HCT116 (cell line): ENCODE measurements at regions not wholly inside any gene's neighbourhood (a gene's known extent, or its start where the extent isn't known, plus 50 kb on each side); places are given as distances from the start of the nearest gene placed in this dataset.
A peak's percentile ranks its signal among the peaks of the same experiment; 100 is the strongest.

ENCODE experiments used
- ATAC-seq: fragments of 200-7000 bp; cut with Tn5 transposase; 2 replicates; pipeline ENCODE4 v1.9.1; 2020; ENCODE audit warnings: mild to moderate bottlenecking, moderate library complexity
- BruUV-seq: library from RNA; stranded (reverse); fragments of 400-500 nt; replicated peaks from 2 replicates; lab custom pipeline; 2021; lab: Mats Ljungman, UMichigan
- CTCF ChIA-PET: fragments of 300-600 bp; sonication (Branson Sonifier 250); formaldehyde crosslinking; loops from one replicate; lab custom pipeline; 2021; ENCODE audit warnings: antibody characterized with exemption; lab: Charles Lee
- POLR2A ChIA-PET: fragments of 300-600, 350-600 bp; sonication (Branson Sonifier 250); formaldehyde crosslinking; loops from one replicate; lab custom pipeline; 2021; ENCODE audit warnings: antibody characterized with exemption; lab: Charles Lee
- RAD21 ChIA-PET, 2 experiments: fragments of 300-600 bp; sonication (Branson Sonifier 250); formaldehyde crosslinking; loops; one replicate each; lab custom pipeline; 2023; ENCODE audit warnings: low total read pairs in 2 of 2; ENCODE audit not compliant: uncharacterized antibody in 2 of 2, unreplicated experiment in 2 of 2, low non-redundant PET in 1 of 2; lab: Charles Lee
- DNase-seq: peaks from one replicate; pipeline ENCODE4 v3.0.0-alpha.2; 2010; ENCODE audit warnings: low read depth, low spot score
- H2AFZ ChIP-seq: fragments of 200-600 bp; shearing (Covaris generic), sonication (generic); 2 replicates; pipeline ENCODE4 v1.6.1; 2017; ENCODE audit warnings: low read depth, mixed run types, mixed read lengths, antibody characterized with exemption, low read length; ENCODE audit not compliant: poor library complexity, severe bottlenecking
- H3K27ac ChIP-seq: 2 replicates; pipeline ENCODE4 v1.5.1; 2012; ENCODE audit warnings: low read depth, low read length
- H3K27me3 ChIP-seq: fragments of 200-600 bp; sonication (generic); 2 replicates; pipeline ENCODE4 v1.6.1; 2016; ENCODE audit warnings: mixed run types, low read length, mixed read lengths; ENCODE audit not compliant: insufficient read depth
- H3K36me3 ChIP-seq, 2 experiments: fragments of 200-500 bp in 1 of 2; fragments of 200-600 bp in 1 of 2; sonication (Bioruptor generic) in 1 of 2; sonication (generic) in 1 of 2; 2 replicates each; pipeline versions ENCODE4 v1.5.1 to v1.6.1; 2014 to 2016; ENCODE audit warnings: low read length in 2 of 2, inconsistent platforms in 1 of 2, mixed read lengths in 1 of 2, mixed run types in 1 of 2; ENCODE audit not compliant: insufficient read depth in 2 of 2, control insufficient read depth in 1 of 2
- H3K4me1 ChIP-seq, 2 experiments: fragments of 200-600 bp in 1 of 2; sonication (generic) in 1 of 2; 2 replicates each; pipeline versions ENCODE4 v1.5.1 to v1.6.1; 2012 to 2017; ENCODE audit warnings: low read length in 2 of 2, inconsistent platforms in 1 of 2, mild to moderate bottlenecking in 1 of 2, mixed read lengths in 1 of 2, mixed run types in 1 of 2, moderate library complexity in 1 of 2; ENCODE audit not compliant: insufficient read depth in 2 of 2, control insufficient read depth in 1 of 2
- H3K4me2 ChIP-seq: fragments of 200-600 bp; sonication (generic); 2 replicates; pipeline ENCODE4 v1.6.1; 2017; ENCODE audit warnings: mixed run types, low read length, mixed read lengths
- H3K4me3 ChIP-seq, 2 experiments: fragments of 200-600 bp in 1 of 2; sonication (generic) in 1 of 2; replicated peaks in 1 of 2; 2 replicates each; pipeline ENCODE4 v1.5.1; 2011 to 2016; ENCODE audit warnings: low read length in 2 of 2, control low read depth in 1 of 2, low read depth in 1 of 2, mild to moderate bottlenecking in 1 of 2, mixed read lengths in 1 of 2, mixed run types in 1 of 2
- H3K79me2 ChIP-seq: fragments of 200-600 bp; sonication (generic); 2 replicates; pipeline ENCODE4 v1.6.1; 2017; ENCODE audit warnings: mild to moderate bottlenecking, mixed run types, low read length, moderate library complexity, mixed read lengths; ENCODE audit not compliant: insufficient read depth
- H3K9ac ChIP-seq: fragments of 200-600 bp; sonication (generic); 2 replicates; pipeline ENCODE4 v1.6.1; 2016; ENCODE audit warnings: low read length, mixed read lengths
- H3K9me2 ChIP-seq: fragments of 200-600 bp; sonication (generic), shearing (Covaris generic); 2 replicates; pipeline ENCODE4 v1.6.1; 2017; ENCODE audit warnings: mixed run types, mild to moderate bottlenecking, moderate library complexity; ENCODE audit not compliant: insufficient read depth
- H3K9me3 ChIP-seq, 2 experiments: fragments of 200-500 bp in 1 of 2; fragments of 200-600 bp in 1 of 2; sonication (Bioruptor generic) in 1 of 2; sonication (generic) in 1 of 2; 2 replicates each; pipeline ENCODE4 v1.6.1; 2014 to 2017; ENCODE audit warnings: low read length in 2 of 2, mixed read lengths in 2 of 2, inconsistent platforms in 1 of 2, low read depth in 1 of 2, mild to moderate bottlenecking in 1 of 2, mixed run types in 1 of 2, moderate library complexity in 1 of 2; ENCODE audit not compliant: control insufficient read depth in 1 of 2, insufficient read depth in 1 of 2
- H4K20me1 ChIP-seq: fragments of 200-600 bp; sonication (generic), shearing (Covaris generic); 2 replicates; pipeline ENCODE4 v1.6.1; 2017; ENCODE audit warnings: mixed run types, mild to moderate bottlenecking, moderate library complexity; ENCODE audit not compliant: insufficient read depth
- ATF3 ChIP-seq: IDR thresholded peaks from 2 replicates; pipeline ENCODE4 v1.6.1; 2012
- CBX3 ChIP-seq: IDR thresholded peaks from 2 replicates; pipeline ENCODE4 v1.6.1; 2012; ENCODE audit warnings: low read depth
- CTCF ChIP-seq, 3 experiments: fragments of 200-600 bp in 1 of 3; sonication (generic) in 1 of 3; IDR thresholded peaks in 2 of 3; conservative IDR thresholded peaks in 1 of 3; 2 replicates each; pipeline ENCODE4 v1.5.1; 2012 to 2017; ENCODE audit warnings: low read depth in 2 of 3, low read length in 2 of 3, antibody characterized with exemption in 1 of 3, borderline replicate concordance in 1 of 3, control low read depth in 1 of 3, mild to moderate bottlenecking in 1 of 3, mixed read lengths in 1 of 3, mixed run types in 1 of 3, moderate library complexity in 1 of 3; ENCODE audit not compliant: insufficient read depth in 1 of 3
- EGR1 ChIP-seq: IDR thresholded peaks from 2 replicates; pipeline ENCODE4 v1.6.1; 2012; ENCODE audit warnings: low read depth
- ELF1 ChIP-seq: IDR thresholded peaks from 2 replicates; pipeline ENCODE4 v1.6.1; 2012; ENCODE audit warnings: low read depth, borderline replicate concordance
- EZH2phosphoT487 ChIP-seq: fragments of 200-600 bp; IDR thresholded peaks from 2 replicates; pipeline ENCODE4 v1.6.1; 2018; ENCODE audit warnings: antibody characterized with exemption, borderline replicate concordance
- JUND ChIP-seq: IDR thresholded peaks from 2 replicates; pipeline ENCODE4 v1.6.1; 2012
- MAX ChIP-seq: IDR thresholded peaks from 2 replicates; pipeline ENCODE4 v1.6.1; 2012
- POLR2A ChIP-seq: IDR thresholded peaks from 2 replicates; pipeline ENCODE4 v1.7.0; 2011; ENCODE audit warnings: borderline replicate concordance; ENCODE audit not compliant: insufficient read depth, insufficient read length; ENCODE audit errors: extremely low read depth
- RAD21 ChIP-seq: IDR thresholded peaks from 2 replicates; pipeline ENCODE4 v1.6.1; 2012; ENCODE audit warnings: low read depth, mild to moderate bottlenecking
- SIN3A ChIP-seq: IDR thresholded peaks from 2 replicates; pipeline ENCODE4 v1.6.1; 2012; ENCODE audit warnings: low read depth
- TCF7L2 ChIP-seq: IDR thresholded peaks from 2 replicates; pipeline ENCODE4 v1.7.0; 2011; ENCODE audit warnings: borderline replicate concordance, inconsistent platforms; ENCODE audit not compliant: insufficient read depth, insufficient read length; ENCODE audit errors: extremely low read depth
- YY1 ChIP-seq: IDR thresholded peaks from 2 replicates; pipeline ENCODE4 v1.6.1; 2011; ENCODE audit warnings: low read length, low read depth, moderate library complexity, mild to moderate bottlenecking; ENCODE audit not compliant: insufficient replicate concordance; ENCODE audit errors: extremely low read depth
- ZNF274 ChIP-seq: fragments of 200-500 bp; sonication (Bioruptor generic); IDR thresholded peaks from 2 replicates; pipeline ENCODE4 v1.6.1; 2014; ENCODE audit warnings: mild to moderate bottlenecking, low read depth, low read length, inconsistent platforms
- intact Hi-C: fragments of 100-400 bp; cut with micrococcal nuclease; formaldehyde crosslinking; loops from 2 replicates; pipeline ENCODE4 v1.10.0; 2022

GRCh38 chr1:208449951-208450350 is 205.8 kb upstream of the PLXNA2 start:
- H4K20me1 ChIP-seq, result no peaks in the 10 kb centered on the region
- no peak overlapping the region for H3K9ac ChIP-seq
- no peaks in the 10 kb centered on the region for H3K79me2 ChIP-seq
- no peak overlapping the region for H3K4me2 ChIP-seq
- peaks cover 2% of the 10 kb centered on the region; the same call in 1 of the 2 replicates for H3K27me3 ChIP-seq
- H2AFZ ChIP-seq, result no peak overlapping the region
- DNase-seq, result no peak
- no TSS peak for BruUV-seq
- H3K4me3 ChIP-seq, result no peak overlapping the region
- no peaks in the 10 kb centered on the region for H3K9me3 ChIP-seq
- peaks cover 0 to 8% of the 10 kb centered on the region in 2 experiments; a peak in 1 of 4 replicates for H3K4me1 ChIP-seq
- no peaks in the 10 kb centered on the region for H3K36me3 ChIP-seq
- intact Hi-C loops, result no loop called here
- CTCF ChIA-PET, result no interaction called here
- TF ChIP-seq TCF7L2 (no peak), CBX3 (no peak), MAX (no peak), ATF3 (no peak), ELF1 (no peak), EZH2phosphoT487 (no peak), ZNF274 (no peak), RAD21 (no peak), CTCF (IDR thresholded peaks at IDR 0.05 in 2 of 3, conservative IDR thresholded peaks at IDR 0.05 in 1 of 3; ENCODE audit: borderline replicate concordance in 1 of 3, insufficient read depth in 1 of 3, low read depth in 2 of 3, low read length in 2 of 3) (peak; percentile 15 to 48 (median 35); a peak in 3 of 6 replicates), YY1 (peak; percentile 30), POLR2A (no peak), SIN3A (no peak), JUND (no peak), EGR1 (no peak)
- no peaks in the 10 kb centered on the region for H3K9me2 ChIP-seq
- H3K27ac ChIP-seq, result no peak overlapping the region
- ATAC-seq, result peak; percentile 58; the same call in 1 of the 2 replicates
- RAD21 ChIA-PET, result no interaction called here
- POLR2A ChIA-PET, result no interaction called here
